ENCODE measurements at regions not wholly inside any gene's neighbourhood (a gene's known extent, or its start where the extent isn't known, plus 50 kb on each side); places are given as distances from the start of the nearest gene placed in this dataset.

GRCh38 chr14:30115756-30116155 lies 188.1 kb upstream of the PRKD1 start:
- no peak for TF ChIP-seq JUNB (IDR thresholded peaks at IDR 0.05; ENCODE audit: unreplicated experiment)
- TF ChIP-seq CTCF (conservative IDR thresholded peaks at IDR 0.05; ENCODE audit: low read depth in 2 of 2): no peak
- no peak for TF ChIP-seq REST (IDR thresholded peaks at IDR 0.05; ENCODE audit: unreplicated experiment)
- TF ChIP-seq ETS1 (IDR thresholded peaks at IDR 0.05): no peak
- no peak for TF ChIP-seq POLR2AphosphoS5 (IDR thresholded peaks at IDR 0.05; ENCODE audit: low read depth)
- TF ChIP-seq EZH2 (IDR thresholded peaks at IDR 0.05; ENCODE audit: low read depth, unreplicated experiment): no peak
- TF ChIP-seq EZH2phosphoT487 (IDR thresholded peaks at IDR 0.05; ENCODE audit: unreplicated experiment): no peak
- TF ChIP-seq ZNF331 (CRISPR knock-in tag; IDR thresholded peaks at IDR 0.05; ENCODE audit: low read depth): no peak
- no peak for TF ChIP-seq CREB1 (CRISPR knock-in tag; IDR thresholded peaks at IDR 0.05; ENCODE audit: low read depth)
- TF ChIP-seq ZNF114 (CRISPR knock-in tag; IDR thresholded peaks at IDR 0.05): no peak
- no peak for TF ChIP-seq ZNF462 (CRISPR knock-in tag; IDR thresholded peaks at IDR 0.05)
- TF ChIP-seq STAT1 (IDR thresholded peaks at IDR 0.05; ENCODE audit: unreplicated experiment): no peak

Data from GM23338 (cell line).